OCI-LY7 (cell line): ENCODE measurements at regions not wholly inside any gene's neighbourhood (a gene's known extent, or its start where the extent isn't known, plus 50 kb on each side); places are given as distances from the start of the nearest gene placed in this dataset.

Experiments used
- EZH2phosphoT487 ChIP-seq: fragments of 200-600 bp; sonication (generic); IDR thresholded peaks from 2 replicates; pipeline ENCODE4 v1.6.1; 2018; ENCODE audit warnings: low read depth, borderline replicate concordance, mild to moderate bottlenecking, mixed run types, antibody characterized with exemption, low read length, moderate library complexity, mixed read lengths
- TF ChIP-seq, protein P1 (sequence below): fragments of 200-600 bp; sonication (generic); conservative IDR thresholded peaks from 2 replicates; pipeline ENCODE4 v1.5.1; 2014; ENCODE audit warnings: mild to moderate bottlenecking, antibody characterized with exemption, low read length, moderate library complexity, mixed read lengths

DNA sequence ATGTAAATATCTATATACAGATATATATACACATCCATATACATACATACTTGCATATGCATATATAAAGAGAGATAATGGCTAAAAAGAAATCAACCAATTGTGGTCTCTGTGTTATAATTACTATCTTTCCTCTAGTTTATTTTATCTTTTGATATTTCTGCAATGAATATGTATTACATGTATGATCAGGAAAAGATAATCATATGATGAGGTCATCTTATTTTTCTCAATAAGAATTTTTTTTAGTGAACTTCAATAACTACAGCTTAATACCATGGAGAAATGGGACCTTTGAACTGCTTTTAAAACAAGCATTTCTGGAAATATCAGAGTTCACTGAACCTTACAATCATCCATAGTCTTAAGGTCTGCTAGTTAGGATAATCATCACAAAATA is 158.0 kb downstream of the HNRNPD start:
- TF ChIP-seq, protein P1, sequence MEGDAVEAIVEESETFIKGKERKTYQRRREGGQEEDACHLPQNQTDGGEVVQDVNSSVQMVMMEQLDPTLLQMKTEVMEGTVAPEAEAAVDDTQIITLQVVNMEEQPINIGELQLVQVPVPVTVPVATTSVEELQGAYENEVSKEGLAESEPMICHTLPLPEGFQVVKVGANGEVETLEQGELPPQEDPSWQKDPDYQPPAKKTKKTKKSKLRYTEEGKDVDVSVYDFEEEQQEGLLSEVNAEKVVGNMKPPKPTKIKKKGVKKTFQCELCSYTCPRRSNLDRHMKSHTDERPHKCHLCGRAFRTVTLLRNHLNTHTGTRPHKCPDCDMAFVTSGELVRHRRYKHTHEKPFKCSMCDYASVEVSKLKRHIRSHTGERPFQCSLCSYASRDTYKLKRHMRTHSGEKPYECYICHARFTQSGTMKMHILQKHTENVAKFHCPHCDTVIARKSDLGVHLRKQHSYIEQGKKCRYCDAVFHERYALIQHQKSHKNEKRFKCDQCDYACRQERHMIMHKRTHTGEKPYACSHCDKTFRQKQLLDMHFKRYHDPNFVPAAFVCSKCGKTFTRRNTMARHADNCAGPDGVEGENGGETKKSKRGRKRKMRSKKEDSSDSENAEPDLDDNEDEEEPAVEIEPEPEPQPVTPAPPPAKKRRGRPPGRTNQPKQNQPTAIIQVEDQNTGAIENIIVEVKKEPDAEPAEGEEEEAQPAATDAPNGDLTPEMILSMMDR, result no peak
- no peak for TF ChIP-seq EZH2phosphoT487
